HG03108 (cell line): ENCODE measurements at regions not wholly inside any gene's neighbourhood (a gene's known extent, or its start where the extent isn't known, plus 50 kb on each side); places are given as distances from the start of the nearest gene placed in this dataset.

Experiments used
- ATAC-seq: cut with Tn5 transposase; IDR thresholded peaks from one replicate; pipeline ENCODE4 v1.9.1; 2021; ENCODE audit warnings: moderate library complexity; ENCODE audit not compliant: unreplicated experiment

GRCh38 chr9:11872471-11872870 lies 820.7 kb upstream of the TYRP1 start:
- ATAC-seq: no peak

GRCh38 chr9:11874414-11874813 lies 818.8 kb upstream of the TYRP1 start:
- no peak for ATAC-seq

GRCh38 chr9:11892401-11892800 lies 800.8 kb upstream of the TYRP1 start:
- ATAC-seq: no peak

GRCh38 chr9:11893331-11893730 lies 799.9 kb upstream of the TYRP1 start:
- no peak for ATAC-seq

- ATAC-seq: no peak
These were observed 799.0 kb upstream of the TYRP1 start for GRCh38 chr9:11894136-11894535.

GRCh38 chr9:11902610-11903009 lies 790.6 kb upstream of the TYRP1 start:
- ATAC-seq: no peak

- ATAC-seq: no peak
These were observed 777.5 kb upstream of the TYRP1 start for GRCh38 chr9:11915699-11916098.

- no peak for ATAC-seq
These were observed 764.3 kb upstream of the TYRP1 start for GRCh38 chr9:11928871-11929321.

- no peak for ATAC-seq
These were observed 762.1 kb upstream of the TYRP1 start for GRCh38 chr9:11931109-11931508.

- ATAC-seq: no peak
These were observed 761.4 kb upstream of the TYRP1 start for GRCh38 chr9:11931751-11932150.

GRCh38 chr9:11933926-11934325 lies 759.3 kb upstream of the TYRP1 start:
- ATAC-seq: no peak

- ATAC-seq: no peak
These were observed 746.7 kb upstream of the TYRP1 start for GRCh38 chr9:11946531-11946930.

- ATAC-seq: no peak
These were observed 730.9 kb upstream of the TYRP1 start for GRCh38 chr9:11962327-11962726.

GRCh38 chr9:11966786-11967185 lies 726.4 kb upstream of the TYRP1 start:
- ATAC-seq: no peak

- ATAC-seq: no peak
These were observed 724.6 kb upstream of the TYRP1 start for GRCh38 chr9:11968631-11969030.

GRCh38 chr9:11973011-11973410 lies 720.2 kb upstream of the TYRP1 start:
- no peak for ATAC-seq

GRCh38 chr9:11973511-11973910 lies 719.7 kb upstream of the TYRP1 start:
- ATAC-seq: no peak

GRCh38 chr9:11992866-11993265 lies 700.3 kb upstream of the TYRP1 start:
- no peak for ATAC-seq

- no peak for ATAC-seq
These were observed 678.7 kb upstream of the TYRP1 start for GRCh38 chr9:12014488-12014887.

GRCh38 chr9:12054235-12054634 lies 639.0 kb upstream of the TYRP1 start:
- no peak for ATAC-seq

- no peak for ATAC-seq
These were observed 636.3 kb upstream of the TYRP1 start for GRCh38 chr9:12056874-12057273.

- ATAC-seq: no peak
These were observed 633.1 kb upstream of the TYRP1 start for GRCh38 chr9:12060067-12060466.

- no peak for ATAC-seq
These were observed 632.4 kb upstream of the TYRP1 start for GRCh38 chr9:12060811-12061210.

GRCh38 chr9:12065050-12065449 lies 628.1 kb upstream of the TYRP1 start:
- ATAC-seq: no peak
